ENCODE measurements at regions not wholly inside any gene's neighbourhood (a gene's known extent, or its start where the extent isn't known, plus 50 kb on each side); places are given as distances from the start of the nearest gene placed in this dataset.

- no peak for TF ChIP-seq CTCF (IDR thresholded peaks at IDR 0.05)
- no peak for TF ChIP-seq EP300 (IDR thresholded peaks at IDR 0.05)
- TF ChIP-seq POLR2A (IDR thresholded peaks at IDR 0.05) = no peak
Measured at GRCh38 chrX:121208563-121208962, 161.2 kb downstream of the GLUD2 start.
